Kidney epithelial cell (primary cell): ENCODE measurements at regions not wholly inside any gene's neighbourhood (a gene's known extent, or its start where the extent isn't known, plus 50 kb on each side); places are given as distances from the start of the nearest gene placed in this dataset.

Experiments
- DNase-seq: peaks from one replicate; pipeline ENCODE4 v3.0.0-alpha.2; 2010; ENCODE audit warnings: low read depth
- H3K27me3 ChIP-seq: 2 replicates; pipeline ENCODE4 v1.6.0; 2011; ENCODE audit warnings: low read length; ENCODE audit not compliant: control insufficient read depth, insufficient read depth
- H3K36me3 ChIP-seq: 2 replicates; pipeline ENCODE4 v1.5.1; 2011; ENCODE audit warnings: low read length; ENCODE audit not compliant: control insufficient read depth, insufficient read depth
- H3K4me3 ChIP-seq: 2 replicates; pipeline ENCODE4 v1.5.1; 2011; ENCODE audit warnings: low read depth, mild to moderate bottlenecking, control low read depth, low read length
- TF ChIP-seq, protein P1 (sequence below): IDR thresholded peaks from 2 replicates; pipeline ENCODE4 v1.5.1; 2011; ENCODE audit warnings: mild to moderate bottlenecking, moderate library complexity, low read length, control low read depth, inconsistent platforms; ENCODE audit not compliant: insufficient read depth, poor library complexity, severe bottlenecking

GRCh38 chr1:200496937-200497336 is 87.1 kb upstream of the ZNF281 start:
- Histone ChIP-seq H3K27me3 (no peaks in the 10 kb centered on the region), H3K36me3 (no peaks in the 10 kb centered on the region), H3K4me3 (no peak overlapping the region)
- TF ChIP-seq, protein P1, sequence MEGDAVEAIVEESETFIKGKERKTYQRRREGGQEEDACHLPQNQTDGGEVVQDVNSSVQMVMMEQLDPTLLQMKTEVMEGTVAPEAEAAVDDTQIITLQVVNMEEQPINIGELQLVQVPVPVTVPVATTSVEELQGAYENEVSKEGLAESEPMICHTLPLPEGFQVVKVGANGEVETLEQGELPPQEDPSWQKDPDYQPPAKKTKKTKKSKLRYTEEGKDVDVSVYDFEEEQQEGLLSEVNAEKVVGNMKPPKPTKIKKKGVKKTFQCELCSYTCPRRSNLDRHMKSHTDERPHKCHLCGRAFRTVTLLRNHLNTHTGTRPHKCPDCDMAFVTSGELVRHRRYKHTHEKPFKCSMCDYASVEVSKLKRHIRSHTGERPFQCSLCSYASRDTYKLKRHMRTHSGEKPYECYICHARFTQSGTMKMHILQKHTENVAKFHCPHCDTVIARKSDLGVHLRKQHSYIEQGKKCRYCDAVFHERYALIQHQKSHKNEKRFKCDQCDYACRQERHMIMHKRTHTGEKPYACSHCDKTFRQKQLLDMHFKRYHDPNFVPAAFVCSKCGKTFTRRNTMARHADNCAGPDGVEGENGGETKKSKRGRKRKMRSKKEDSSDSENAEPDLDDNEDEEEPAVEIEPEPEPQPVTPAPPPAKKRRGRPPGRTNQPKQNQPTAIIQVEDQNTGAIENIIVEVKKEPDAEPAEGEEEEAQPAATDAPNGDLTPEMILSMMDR: no peak
- no peak for DNase-seq

DNA sequence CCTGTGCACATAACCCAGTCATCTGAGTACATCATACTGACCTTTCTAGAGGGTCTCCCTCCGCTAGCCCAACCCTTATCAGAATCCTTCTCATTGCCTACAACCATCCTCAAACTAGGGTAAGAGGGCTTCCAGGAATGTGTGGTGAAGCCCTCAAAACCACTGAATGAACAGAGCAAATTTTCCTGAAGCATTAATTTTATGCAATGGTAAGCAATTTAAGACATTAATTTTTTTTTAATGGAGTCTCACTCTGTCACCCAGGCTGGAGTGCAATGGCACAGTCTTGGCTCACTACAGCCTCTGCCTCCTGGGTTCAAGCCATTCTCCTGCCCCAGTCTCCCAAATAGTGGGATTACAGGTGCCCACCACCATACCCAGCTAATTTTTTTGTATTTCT is 86.1 kb upstream of the ZNF281 start:
- H3K27me3 ChIP-seq: no peaks in the 10 kb centered on the region
- TF ChIP-seq, protein P1: no peak
- no peak overlapping the region for H3K4me3 ChIP-seq
- DNase-seq: no peak
- H3K36me3 ChIP-seq: no peaks in the 10 kb centered on the region

- no peaks in the 10 kb centered on the region for H3K27me3 ChIP-seq
- peak; percentile 61 for DNase-seq
- H3K36me3 ChIP-seq: no peaks in the 10 kb centered on the region
- TF ChIP-seq, protein P1: no peak
- H3K4me3 ChIP-seq: no peak overlapping the region
Measured at GRCh38 chr1:200493344-200493743, 83.5 kb upstream of the ZNF281 start.

GRCh38 chr1:200491103-200491502 is 81.3 kb upstream of the ZNF281 start:
- DNase-seq: no peak
- TF ChIP-seq, protein P1: no peak
- H3K27me3 ChIP-seq: no peaks in the 10 kb centered on the region
- no peaks in the 10 kb centered on the region for H3K36me3 ChIP-seq
- no peak overlapping the region for H3K4me3 ChIP-seq

DNA sequence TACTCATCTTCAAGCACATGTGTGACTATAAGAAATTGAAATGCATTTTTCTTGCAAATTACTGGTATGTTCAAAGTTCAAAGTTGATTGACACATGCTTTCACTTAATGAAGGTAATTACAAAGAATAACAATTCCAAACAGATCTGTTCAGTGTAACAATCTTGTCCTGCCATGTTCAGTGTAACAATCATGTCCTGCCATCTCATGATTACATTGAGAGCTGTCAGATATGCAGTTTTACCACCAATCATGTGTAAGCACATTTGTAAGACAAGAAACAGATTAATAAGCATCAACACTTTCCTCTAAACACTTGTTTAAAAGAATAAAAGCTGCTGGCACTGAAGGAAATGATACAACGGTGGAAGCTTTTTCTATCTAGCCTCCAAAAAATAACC is 80.3 kb upstream of the ZNF281 start:
- TF ChIP-seq, protein P1: no peak
- Histone ChIP-seq H3K27me3 (no peaks in the 10 kb centered on the region), H3K36me3 (no peaks in the 10 kb centered on the region), H3K4me3 (no peak overlapping the region)
- DNase-seq: no peak

DNA sequence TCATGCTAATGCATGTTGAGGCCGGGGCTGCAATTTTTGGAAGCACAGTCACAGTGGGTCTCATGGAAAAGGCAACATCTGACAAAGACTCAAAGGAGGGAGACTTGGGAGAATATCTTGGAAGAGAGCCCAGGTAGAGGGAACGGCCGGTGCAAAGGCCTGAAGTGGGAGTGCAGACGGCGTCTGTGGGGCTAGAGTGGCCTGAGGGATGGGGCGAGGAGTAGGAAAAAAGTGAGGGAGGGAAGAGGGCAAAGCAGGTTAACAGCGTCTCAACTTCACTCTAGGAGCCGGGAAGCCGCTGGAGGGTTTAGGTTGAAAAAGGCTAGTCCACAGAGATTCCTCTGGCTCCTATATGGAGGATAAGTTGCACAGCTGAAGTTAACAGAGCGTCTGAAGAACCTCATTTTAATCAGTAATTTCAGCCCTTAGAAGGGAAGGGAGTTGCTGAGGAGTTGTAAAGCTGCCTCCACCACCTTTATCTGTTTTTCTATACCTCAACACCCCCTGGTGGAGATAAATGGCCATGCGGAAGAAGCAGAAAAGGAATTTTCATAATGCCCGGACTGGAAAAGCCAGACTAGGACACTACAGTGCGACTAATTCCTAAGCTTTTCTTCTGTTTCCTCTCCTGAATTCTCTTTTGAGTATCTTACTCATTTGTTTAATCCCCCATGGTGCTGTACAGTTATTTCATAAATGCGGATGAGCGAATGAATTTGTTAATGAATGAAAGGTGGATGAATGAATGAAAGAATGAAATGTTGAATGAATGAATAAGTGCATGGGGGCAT is 78.7 kb upstream of the ZNF281 start:
- Histone ChIP-seq H3K4me3 (no peak overlapping the region), H3K36me3 (no peaks in the 10 kb centered on the region), H3K27me3 (no peaks in the 10 kb centered on the region)
- TF ChIP-seq, protein P1: peak; percentile 76
- peak; percentile 56 for DNase-seq
